OCI-LY1 (cell line): ENCODE measurements at regions not wholly inside any gene's neighbourhood (a gene's known extent, or its start where the extent isn't known, plus 50 kb on each side); places are given as distances from the start of the nearest gene placed in this dataset.

Experiments
- EZH2 ChIP-seq: fragments of 200-600 bp; sonication (generic), shearing (Covaris generic); IDR thresholded peaks from 2 replicates; pipeline ENCODE4 v1.8.0; 2017; ENCODE audit warnings: borderline replicate concordance, mixed run types, mild to moderate bottlenecking, antibody characterized with exemption, low read length, moderate library complexity, mixed read lengths
- TF ChIP-seq, protein P1 (sequence below): fragments of 200-600 bp; sonication (generic), shearing (Covaris generic); IDR thresholded peaks from 2 replicates; pipeline ENCODE4 v1.5.1; 2017; ENCODE audit warnings: mild to moderate bottlenecking, antibody characterized with exemption, low read length, moderate library complexity, mixed read lengths

- no peak for TF ChIP-seq EZH2
- TF ChIP-seq, protein P1, sequence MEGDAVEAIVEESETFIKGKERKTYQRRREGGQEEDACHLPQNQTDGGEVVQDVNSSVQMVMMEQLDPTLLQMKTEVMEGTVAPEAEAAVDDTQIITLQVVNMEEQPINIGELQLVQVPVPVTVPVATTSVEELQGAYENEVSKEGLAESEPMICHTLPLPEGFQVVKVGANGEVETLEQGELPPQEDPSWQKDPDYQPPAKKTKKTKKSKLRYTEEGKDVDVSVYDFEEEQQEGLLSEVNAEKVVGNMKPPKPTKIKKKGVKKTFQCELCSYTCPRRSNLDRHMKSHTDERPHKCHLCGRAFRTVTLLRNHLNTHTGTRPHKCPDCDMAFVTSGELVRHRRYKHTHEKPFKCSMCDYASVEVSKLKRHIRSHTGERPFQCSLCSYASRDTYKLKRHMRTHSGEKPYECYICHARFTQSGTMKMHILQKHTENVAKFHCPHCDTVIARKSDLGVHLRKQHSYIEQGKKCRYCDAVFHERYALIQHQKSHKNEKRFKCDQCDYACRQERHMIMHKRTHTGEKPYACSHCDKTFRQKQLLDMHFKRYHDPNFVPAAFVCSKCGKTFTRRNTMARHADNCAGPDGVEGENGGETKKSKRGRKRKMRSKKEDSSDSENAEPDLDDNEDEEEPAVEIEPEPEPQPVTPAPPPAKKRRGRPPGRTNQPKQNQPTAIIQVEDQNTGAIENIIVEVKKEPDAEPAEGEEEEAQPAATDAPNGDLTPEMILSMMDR: no peak
Measured at GRCh38 chr4:157973297-157973696, 199.5 kb downstream of the GASK1B start.
